A673 (cell line): ENCODE measurements at regions not wholly inside any gene's neighbourhood (a gene's known extent, or its start where the extent isn't known, plus 50 kb on each side); places are given as distances from the start of the nearest gene placed in this dataset.

ENCODE experiments used
- CTCF ChIP-seq: fragments of 300-800, 200-600 bp; sonication (generic); conservative IDR thresholded peaks from 2 replicates; pipeline ENCODE4 v1.5.1; 2017; ENCODE audit warnings: low read depth, mild to moderate bottlenecking, antibody characterized with exemption, low read length, moderate library complexity, mixed read lengths
- EZH2 ChIP-seq: fragments of 200-600 bp; sonication (generic); IDR thresholded peaks from 2 replicates; pipeline ENCODE4 v1.6.1; 2017; ENCODE audit warnings: borderline replicate concordance, low read depth, mild to moderate bottlenecking, mixed read lengths, antibody characterized with exemption, low read length; ENCODE audit not compliant: poor library complexity, severe bottlenecking

- no peak for TF ChIP-seq EZH2
- TF ChIP-seq CTCF, result no peak
Observed at GRCh38 chr3:67067251-67067650, 69.1 kb downstream of the KBTBD8 start.
